Vagina (tissue), 2 donors: ENCODE measurements at regions not wholly inside any gene's neighbourhood (a gene's known extent, or its start where the extent isn't known, plus 50 kb on each side); places are given as distances from the start of the nearest gene placed in this dataset.

Source experiments
- CTCF ChIP-seq, 3 experiments: fragments of 450-650 bp in 2 of 3; fragments of 200-600 bp in 1 of 3; sonication (generic) in 1 of 3; IDR thresholded peaks; one replicate each; pipeline ENCODE4 v1.5.1; 2017 to 2019; ENCODE audit warnings: antibody characterized with exemption in 3 of 3, mild to moderate bottlenecking in 2 of 3, moderate library complexity in 2 of 3
- POLR2A ChIP-seq, 2 donors: fragments of 450-650 bp; IDR thresholded peaks; one replicate each; pipeline ENCODE4 v1.6.1; 2017; ENCODE audit warnings: antibody characterized with exemption in 2 of 2, mild to moderate bottlenecking in 2 of 2, moderate library complexity in 2 of 2
- POLR2AphosphoS5 ChIP-seq, 2 donors: sonication (generic); formaldehyde crosslinking; IDR thresholded peaks; one replicate each; pipeline ENCODE4 v1.9.0; 2017; ENCODE audit warnings: antibody characterized with exemption in 2 of 2, mild to moderate bottlenecking in 2 of 2, low read depth in 1 of 2; ENCODE audit not compliant: insufficient read depth in 1 of 2

- no peak for TF ChIP-seq POLR2AphosphoS5 (IDR thresholded peaks at IDR 0.05; ENCODE audit: insufficient read depth in 1 of 2, low read depth in 1 of 2)
- no peak for TF ChIP-seq CTCF (IDR thresholded peaks at IDR 0.05)
- TF ChIP-seq POLR2A (IDR thresholded peaks at IDR 0.05): no peak
Observed at GRCh38 chr2:180651596-180651995, 328.8 kb upstream of the UBE2E3 start.
